DMS 273 treated with DMSO at 0.1 percent for 48 hours (cell line): ENCODE measurements at regions not wholly inside any gene's neighbourhood (a gene's known extent, or its start where the extent isn't known, plus 50 kb on each side); places are given as distances from the start of the nearest gene placed in this dataset.

ENCODE experiments used
- DNase-seq: peaks from one replicate; lab custom pipeline; 2025; lab: John Stamatoyannopoulos, UW

DNA sequence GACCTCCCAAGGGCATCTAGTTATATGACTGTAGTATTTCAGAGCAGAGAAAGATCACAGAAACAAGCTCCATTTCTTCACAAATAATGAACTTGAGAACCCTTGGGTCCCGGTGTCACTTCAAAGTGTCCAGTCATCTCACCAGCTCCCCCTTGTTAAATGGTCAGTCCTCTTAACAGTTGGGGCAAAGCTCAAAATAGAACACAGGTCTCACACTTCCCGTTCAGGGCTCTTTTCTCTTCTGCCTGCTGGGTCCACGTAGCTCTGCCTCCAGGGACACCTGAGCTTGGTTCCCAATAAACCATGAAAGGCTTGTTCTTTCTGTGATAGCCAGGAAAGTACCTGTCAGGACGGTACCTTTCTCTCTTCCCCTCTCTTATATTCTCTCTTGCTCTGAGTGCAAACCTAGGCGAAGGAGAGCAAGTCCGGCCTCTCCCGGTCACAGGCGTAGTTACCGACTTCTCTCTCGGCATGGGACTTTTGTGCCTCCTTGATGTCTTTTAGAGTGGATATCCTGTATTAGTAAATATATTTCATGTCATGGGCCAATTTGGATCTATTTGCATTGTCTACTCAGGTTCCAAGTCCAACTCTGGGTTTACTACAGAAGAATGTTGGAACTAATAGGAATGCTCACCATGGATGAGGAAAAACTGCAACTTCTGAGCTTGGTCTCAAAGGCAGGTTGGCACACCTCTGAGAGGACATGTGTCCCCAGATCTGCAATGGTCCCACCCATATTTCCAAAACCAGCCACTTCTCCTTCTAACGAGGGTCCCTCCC lies 118.8 kb upstream of the PARP11 start:
- no peak for DNase-seq

DNA sequence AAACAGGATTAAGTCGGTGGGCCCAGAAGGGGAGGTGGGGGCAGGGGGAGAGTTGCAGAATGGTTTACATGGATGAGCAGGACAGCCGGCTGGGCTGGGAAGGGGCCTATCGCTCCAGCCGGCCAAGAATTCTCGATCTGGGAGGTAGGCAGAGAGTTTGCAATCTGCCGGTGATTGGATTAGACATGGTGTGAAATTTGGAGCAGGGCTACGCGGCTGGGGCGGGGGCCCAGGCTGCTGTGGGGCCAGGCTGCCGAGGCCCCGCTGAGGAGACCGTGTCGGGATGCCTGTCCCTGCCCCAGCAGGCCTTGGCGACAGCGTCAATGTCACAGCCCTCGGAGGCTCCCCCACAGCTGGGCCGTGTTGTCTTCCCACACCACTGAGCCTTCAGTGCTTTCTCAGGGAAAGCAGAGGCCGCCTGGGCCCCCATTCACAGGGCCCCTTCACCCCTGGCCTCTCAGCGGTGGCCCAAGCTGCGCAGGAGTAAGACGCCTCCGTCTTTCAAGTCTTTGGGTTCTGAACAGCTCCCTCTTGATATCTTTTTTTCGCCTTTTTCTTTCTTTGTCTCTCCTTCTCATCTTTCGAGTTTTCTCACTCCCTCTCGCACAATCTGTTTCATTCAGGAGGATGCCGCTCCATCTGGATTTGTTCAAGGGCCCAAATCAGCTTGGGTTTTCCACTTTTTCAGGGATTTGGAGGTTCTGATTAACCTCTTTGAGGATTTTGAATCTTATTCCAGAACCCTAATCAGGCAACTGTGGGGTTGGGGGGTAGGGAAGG lies 117.5 kb upstream of the PARP11 start:
- DNase-seq, result no peak

DNA sequence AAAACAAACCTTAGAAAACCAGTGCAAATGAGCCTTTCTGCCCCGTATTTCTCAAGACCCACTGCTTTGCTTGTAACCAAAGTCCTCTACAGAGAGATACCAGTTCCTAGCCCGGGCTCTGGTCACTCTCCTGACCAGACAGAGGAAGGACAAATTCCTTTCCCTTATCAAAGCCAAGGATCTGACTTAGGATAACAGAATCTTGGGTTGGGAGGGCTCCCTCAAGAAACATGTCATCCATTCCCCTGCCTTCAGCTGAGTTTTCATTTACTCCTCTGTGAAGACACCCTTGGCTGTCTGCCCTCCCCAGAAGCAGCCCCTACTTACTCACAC lies 116.0 kb upstream of the PARP11 start:
- DNase-seq, result no peak

DNA sequence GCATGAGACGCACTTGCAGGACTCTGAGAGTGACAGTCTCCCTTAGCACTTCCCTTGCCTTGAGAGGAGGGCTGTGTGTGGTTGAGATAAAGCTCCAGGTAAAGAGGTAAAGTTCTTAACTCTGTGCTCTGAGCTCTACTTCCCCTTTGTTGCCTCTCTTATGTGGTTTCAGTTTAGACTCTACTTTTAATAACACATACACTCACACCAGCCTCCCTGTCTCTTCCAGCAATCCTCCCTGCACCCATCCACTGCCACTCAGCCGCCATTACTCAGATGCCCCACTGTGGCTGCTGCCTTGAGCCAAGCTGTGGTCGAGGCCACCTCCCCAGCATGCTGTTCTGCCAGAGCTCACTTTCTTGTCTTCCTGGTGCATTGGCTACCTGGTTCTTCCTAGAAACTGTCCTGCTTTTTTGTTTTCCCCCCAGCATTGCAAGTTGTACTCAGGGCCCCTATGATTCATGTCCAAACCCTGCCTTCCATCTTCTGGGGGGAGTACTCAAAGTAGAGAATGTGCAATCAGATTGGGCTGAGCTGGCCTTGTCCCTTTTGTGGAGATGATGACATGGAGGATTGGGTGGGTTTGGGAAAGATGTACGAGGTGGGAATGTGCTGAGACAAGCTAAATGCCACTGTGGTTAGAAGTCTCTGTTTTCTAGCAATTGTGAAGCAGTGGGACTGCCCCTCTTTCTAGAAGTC lies 115.5 kb upstream of the PARP11 start:
- DNase-seq, result no peak

DNA sequence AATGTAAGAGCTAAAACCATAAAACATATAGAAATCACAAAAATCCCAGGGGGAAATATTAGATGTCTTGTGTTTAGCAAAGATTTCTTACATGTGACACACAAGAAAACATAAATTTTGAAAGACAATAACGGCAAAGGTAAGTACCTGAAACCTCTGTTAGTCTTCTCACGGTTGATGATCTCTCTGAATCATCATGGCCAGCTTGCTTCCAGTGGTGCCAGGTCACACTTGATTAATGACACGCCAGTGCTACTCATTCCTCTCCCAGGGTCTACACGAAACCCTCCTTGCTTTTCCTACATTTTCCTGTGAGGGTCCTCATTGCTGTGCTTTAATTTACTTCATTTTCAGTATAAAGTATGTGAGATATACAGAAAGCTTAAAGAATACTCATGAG lies 114.4 kb upstream of the PARP11 start:
- no peak for DNase-seq

DNA sequence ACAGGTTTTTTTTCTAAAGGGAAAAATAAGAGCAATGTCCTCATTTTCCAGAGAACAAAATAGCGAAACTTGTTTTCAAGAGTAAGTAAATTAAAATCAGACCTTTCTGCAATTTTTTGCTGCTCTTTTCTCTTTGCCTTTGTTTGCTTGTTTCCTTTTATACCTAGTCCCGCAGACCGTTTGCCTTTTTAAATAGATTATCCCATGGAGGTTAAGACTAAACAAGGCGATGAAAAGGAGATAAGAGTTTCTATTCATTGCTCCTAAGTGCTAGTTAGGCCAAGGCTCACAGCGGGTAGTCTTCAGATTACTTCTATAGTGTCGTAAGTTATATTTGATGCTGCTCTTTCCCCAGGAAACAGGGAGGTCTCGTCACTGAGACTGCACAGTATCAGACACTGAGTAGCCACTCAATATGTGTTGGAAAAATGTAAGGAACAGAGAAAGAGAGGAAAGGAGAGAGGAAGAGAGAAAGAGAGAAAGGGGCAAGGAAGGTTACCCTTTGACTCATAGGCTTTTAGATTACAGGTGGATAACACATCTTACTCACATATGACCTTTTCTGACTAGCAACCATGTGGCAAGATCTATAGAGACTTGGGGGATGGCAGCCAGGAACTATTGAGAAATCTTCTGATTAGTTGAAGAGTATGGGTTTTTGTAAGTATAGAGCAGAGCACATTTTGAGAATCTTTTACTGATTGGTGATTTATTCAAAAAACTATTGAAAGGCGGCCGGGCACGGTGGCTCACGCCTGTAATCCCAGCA lies 107.5 kb upstream of the PARP11 start:
- no peak for DNase-seq

DNA sequence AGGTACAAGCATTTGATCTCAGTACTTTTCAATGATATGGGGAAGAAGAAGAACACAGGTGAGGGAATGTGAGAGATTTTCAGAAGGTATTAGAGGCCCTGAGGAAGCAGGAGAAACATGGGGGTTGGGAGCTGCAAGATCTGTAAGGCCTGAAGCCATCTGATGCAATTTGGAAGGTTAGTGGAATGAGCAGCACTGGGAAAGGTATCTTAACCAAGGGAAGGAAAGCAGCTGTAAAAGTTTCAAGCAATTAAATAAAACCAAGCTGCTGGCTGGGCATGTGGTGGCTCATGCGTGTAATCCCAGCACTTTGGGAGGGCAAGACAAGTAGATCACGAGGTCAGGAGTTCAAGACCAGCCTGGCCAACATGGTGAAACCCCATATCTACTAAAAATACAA lies 104.4 kb upstream of the PARP11 start:
- no peak for DNase-seq

DNA sequence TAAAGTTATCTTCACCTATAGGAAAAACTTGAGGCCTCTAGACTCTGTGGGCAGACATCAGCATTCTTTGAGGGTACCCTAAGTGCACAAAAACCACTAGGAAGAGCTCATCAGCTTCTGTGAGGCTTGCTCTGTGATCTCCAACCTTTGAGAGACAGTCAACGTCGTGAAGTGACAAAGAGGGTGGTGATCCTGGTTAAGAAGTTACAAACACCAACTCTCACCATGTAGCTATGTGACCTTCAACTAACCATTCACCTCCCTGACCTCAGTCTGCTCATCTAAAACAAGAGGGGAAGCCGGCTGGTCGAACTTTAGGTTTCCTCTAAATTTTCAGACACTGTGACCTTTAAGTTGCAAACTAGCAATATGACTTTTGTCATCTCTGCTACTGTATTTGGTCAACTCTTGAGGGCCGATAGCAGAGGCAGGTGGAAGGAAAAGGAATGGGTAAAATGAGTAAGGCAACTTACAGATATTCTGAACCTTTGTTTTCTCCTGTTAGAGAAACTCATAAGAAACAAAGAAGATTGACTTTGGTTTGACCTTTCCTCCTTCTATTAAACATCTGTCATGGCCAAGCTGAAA lies 103.2 kb upstream of the PARP11 start:
- DNase-seq, result no peak

DNA sequence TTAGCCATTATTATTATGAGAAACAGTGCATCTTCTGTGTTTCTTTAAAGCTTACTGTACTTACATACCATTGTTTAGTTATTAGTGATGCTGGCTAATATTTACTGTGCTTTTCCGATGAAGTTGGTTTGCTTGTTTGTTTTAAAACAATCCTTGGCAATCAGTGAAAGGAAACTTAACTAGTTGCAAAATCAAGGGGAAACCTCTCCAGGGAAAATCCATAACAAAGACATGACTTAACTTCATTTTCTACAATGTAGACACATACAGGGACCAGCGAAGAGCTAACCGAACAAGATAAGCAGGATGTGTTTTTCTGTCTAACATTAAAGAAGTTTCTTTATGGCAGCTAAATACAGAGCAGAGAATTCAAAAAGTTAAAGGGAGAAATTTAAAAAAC lies 102.5 kb upstream of the PARP11 start:
- DNase-seq, result no peak

DNA sequence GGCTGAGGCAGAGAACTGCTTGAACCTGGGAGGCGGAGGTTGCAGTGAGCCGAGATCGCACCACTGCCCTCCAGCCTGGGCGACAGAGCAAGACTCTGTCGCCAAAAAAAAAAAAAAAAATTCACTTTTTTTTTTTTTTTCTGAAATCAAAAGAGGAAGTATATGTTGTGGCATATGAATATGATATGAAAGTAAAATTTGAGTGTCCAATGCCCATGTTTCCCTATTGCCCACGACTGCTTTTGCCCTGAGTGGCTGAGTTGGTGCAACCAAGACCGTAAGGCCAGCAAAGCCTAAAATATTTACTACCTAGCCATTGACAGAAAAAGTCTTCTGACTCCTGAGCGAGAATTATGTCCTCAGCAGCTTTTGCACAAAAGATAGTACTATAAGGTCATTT lies 101.7 kb upstream of the PARP11 start:
- no peak for DNase-seq

DNA sequence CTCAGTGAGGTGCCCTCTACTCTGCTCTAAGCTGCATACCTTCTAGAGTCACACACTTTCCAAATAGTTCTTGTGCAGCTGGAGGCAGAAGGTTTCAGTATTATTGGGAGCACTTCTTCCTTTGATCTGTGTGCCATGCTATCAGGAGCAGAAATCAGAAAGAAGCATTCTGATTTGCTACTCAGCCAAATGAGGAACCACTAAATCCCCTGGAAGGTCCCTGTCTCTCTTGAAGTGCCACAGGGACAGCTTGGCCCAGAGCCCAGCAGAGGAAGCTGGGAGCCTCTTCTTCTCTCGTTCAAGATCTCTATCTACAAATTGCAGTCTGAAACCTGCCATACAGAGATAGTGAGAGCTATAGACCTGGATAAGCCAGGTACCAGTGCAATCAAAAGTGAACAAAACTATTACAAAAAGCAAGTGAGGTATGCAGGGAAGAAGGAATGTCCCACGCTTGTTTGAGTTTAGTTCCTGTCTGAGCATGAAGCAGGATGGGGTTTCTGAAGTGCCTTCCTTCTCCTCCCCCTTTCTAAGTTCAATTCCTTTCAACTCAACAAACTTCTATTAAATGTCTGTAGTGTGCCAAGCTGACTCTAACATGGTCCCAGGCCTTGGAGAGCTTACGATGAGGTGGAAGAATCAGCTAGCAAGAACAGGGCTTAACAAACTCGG lies 100.9 kb upstream of the PARP11 start:
- no peak for DNase-seq

DNA sequence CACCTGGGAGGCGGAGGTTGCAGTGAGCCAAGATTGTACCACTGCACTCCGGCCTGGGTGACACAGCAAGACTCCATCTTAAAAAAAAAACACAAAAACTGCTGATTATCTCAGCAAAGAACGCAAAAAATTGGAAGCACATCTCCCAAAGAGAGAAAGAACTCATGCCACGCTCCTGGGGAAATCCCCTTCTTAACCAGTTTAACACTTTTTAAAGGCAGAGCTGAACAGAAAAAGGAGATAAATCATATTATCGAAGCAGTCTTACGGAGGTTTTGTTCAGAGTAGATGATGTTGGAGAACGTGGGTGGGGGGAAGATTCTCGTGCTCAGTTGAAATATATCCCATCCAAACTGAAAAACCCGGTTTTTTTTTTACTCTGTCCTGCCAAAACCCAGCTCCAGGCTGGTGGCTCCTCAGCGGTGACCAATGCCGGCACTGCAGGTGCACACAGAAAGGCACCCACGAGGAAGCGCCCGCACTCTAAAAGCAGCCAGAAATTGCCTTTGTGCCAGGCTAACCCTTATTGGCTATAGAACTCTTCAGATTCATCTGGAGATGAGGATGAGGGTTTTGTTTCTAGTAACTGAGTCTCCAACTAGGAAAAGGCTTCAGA lies 100.2 kb upstream of the PARP11 start:
- DNase-seq, result no peak

DNA sequence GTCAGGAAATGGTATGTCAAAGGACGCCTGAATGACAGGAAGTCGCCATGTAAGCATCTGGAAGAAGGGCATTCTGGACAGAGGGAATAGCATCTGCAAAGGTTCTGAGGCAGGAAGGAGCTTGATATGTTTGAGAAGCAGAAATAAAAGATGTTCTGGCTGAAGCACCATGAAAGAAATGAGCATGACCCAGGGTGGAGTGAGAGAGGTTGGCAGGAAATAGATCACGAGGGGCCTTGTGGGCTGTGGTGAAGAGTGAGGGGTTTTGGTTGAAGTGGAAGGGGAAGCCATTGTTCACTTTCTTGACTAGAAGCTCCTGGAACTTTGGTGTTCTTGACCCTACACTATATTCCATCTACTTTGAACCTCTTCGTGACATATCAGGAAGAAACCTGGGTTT lies 99.4 kb upstream of the PARP11 start:
- no peak for DNase-seq

DNA sequence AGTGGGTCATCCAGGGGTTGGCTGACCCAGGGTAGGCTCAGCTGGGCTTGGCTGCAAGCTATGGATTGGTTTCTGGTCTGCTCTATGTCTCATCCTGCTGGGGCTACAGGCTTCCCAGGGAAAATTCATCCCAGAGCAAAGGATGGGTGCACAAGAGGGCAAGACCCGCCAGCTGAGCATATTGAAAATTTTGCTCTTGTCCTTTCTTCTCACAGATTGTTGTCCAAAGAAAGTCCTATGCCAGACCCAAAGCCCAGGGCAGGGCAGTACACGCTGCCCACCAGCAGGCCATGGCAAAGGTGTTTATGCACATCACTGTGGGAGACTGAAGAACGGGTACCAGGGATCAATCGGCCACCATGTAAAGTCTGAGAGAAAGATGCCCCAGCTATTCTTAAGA lies 95.3 kb upstream of the PARP11 start:
- DNase-seq, result no peak

DNA sequence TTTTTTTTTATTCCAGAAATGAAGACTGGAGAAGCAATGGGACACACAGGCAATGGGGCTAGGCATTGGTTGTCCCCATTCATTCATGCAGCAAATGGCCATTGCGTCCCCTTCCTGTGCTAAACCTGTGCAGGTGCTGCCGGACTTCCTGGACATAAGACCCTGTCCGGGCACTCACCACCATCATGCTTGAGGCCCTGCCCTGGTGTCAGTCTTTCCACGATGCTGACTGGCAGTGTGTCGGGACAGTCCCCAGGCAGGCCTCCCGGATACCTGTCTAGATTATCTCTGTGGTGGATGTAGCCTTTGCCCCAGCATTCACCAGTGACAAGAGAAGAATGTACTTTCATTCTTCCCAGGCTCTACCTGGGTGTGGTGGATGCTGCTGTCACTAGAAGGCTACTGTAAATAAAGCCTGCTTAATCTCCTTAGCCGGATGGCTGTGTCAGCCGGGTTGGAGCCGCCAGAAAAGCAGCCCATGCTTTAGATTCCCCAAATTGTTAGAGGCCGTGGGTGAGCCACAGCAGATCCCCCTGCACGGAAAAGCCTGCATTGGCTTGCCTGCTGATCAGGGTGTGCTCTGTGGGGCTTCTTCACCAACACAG lies 94.5 kb upstream of the PARP11 start:
- DNase-seq, result no peak

DNA sequence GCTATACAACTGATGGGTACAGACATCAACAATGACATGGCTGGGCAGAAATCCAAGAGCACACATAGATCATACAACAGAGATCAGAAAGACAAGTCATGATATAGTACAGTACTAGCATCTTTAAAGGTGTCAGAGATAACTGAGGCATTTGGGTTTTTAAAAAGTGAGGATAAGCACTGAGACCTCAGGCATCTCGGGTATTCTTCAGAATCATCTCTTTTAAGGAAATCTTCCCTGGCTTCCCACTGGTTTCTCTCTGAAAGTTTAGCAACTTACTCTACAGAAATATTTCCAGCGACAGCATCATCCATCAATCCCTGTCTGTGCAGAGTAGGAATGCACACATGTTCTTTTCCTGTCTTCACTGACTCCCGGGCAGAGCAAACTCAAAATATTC lies 93.2 kb upstream of the PARP11 start:
- no peak for DNase-seq

DNA sequence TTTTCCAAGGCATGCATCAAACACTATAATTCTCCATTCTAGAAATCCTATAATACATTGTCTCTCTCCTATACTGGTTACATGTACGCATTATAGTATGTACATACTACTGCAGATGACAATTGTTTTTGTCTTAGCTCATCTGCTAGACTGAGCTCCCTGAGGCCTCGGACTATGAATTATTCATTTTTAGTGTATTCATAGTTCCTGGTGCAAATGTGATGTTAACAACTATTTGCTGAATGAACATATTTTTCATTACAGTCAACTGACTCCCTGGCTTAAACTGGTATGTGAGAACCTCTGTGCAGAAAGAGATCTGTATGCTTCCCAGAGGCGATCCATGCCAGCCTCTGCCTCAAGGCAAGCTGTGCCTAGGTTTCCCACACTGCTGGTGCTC lies 91.8 kb upstream of the PARP11 start:
- DNase-seq, result no peak

DNA sequence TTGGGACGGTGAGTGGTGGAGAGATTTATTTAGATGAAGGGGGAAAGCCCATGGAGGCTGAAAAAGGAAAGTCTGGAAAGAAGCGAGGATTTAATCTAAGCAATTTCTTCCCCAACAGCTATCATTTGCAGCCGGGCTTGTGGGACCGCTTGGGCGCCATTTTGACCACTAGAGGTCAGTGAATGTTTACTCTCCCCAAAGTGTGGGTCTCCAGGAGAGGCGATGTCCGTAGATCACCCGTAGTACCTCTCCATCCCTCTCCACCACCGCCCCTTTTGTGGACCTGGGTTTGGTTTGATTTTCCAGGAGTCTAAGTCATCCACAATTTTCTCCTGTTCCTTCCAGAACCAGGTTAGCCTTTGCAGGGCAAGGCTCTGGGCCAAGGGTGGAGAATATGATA lies 91.2 kb upstream of the PARP11 start:
- DNase-seq, result no peak

DNA sequence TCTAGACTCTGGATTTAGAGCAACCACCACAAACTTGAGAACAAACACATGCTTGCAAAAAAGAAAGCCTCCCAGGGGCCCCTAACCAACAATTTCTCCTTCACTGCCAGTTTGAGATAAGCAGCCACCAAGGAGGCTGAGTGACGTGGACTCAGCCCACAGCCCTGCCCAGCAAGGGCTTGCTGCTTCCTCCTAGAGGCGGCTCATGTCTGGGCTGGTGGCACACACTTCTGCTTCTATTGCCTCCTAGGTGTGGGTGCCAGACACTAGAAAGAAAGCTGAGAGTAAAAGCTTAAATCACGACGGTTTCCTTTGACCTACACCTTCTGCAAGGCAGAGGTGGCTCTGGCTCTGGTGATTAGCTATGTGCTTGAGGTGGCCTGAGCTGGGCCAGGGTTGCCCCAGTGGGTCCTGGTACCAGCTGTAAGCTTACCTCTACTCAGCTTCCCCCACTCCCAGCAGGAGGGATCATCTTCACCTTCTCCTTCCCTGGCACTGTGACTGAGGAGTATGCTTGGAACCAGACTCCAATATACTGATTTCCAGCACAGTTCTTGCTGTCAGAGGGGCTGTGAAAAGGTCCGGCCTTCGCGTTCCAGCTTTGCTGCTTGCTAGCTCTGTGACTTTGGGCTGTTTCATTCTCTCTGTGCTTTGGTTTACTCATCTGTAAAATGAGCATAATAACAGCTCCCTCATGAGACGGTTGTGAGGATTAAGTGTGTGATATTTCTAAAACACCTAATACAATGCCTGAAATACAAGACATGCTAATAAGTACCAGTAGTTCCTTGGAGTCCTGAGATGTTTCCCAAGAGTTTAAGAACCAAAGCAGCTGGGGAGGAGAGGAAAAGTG lies 89.7 kb upstream of the PARP11 start:
- no peak for DNase-seq

DNA sequence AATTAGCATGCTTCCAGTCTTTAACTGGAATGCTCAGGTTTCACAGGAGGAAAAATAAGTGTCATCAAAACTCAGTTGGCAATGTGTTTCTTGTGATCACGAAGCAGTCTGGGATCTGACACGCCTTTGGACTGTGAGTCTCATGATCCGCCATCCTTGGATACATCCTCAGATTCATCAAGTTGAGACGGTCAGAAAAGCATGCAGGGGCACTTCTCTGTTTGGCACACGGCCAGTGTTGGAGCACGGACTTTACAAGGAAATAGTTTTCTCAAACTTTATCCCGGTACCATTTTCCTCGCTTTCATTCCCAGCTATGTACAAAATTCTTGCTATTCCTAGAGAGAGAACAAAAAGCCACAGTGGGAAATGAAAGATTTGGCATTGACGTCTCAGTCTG lies 88.4 kb upstream of the PARP11 start:
- DNase-seq, result no peak
